Middle frontal gyrus (tissue), 1 donor: ENCODE measurements at regions not wholly inside any gene's neighbourhood (a gene's known extent, or its start where the extent isn't known, plus 50 kb on each side); places are given as distances from the start of the nearest gene placed in this dataset.
A peak's percentile ranks its signal among the peaks of the same experiment; 100 is the strongest.

Source experiments
- DNase-seq: peaks from one replicate; pipeline ENCODE4 v3.0.0-alpha.2; 2015; ENCODE audit warnings: low spot score; ENCODE audit errors: extremely low spot score

DNA sequence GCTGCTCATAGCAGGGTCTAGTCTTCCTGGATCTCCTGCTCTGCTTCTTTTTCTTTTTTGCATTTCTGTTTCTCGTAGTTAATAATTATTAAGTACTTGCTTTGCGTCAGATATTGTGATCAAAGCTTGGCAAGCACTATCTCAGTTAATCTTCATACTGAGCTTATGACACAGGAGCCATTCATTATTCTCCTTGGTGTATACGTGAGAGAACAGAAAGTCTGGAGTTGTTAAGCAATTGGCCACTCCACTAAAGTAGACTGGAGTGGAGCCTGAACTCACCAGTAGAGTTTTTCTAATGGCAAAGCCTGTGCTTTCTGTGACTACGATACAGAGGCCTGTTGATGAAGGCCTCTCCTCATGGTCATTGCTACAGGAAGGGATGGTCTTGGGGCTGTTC, 285.9 kb downstream of the RFC3 start:
- DNase-seq = no peak

DNA sequence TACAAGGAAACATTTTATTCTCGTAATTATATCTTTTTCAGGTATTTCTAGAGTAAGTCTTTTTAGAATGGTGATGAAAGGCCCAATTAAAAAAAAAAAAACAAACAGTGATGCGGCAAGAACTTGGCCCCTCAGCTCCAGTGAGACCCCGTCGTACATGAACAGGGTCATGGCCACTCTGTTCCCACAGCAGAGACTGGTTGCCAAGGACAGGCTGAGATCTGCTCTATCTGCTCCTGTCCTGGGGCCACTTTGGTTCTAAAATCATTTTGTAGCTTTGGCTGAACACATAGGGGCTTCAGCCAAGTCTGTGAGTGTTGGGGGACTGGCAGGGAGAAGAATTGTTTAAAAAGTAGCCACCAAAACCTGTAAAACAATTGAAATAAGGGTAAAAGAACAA, 286.9 kb downstream of the RFC3 start:
- DNase-seq = no peak

DNA sequence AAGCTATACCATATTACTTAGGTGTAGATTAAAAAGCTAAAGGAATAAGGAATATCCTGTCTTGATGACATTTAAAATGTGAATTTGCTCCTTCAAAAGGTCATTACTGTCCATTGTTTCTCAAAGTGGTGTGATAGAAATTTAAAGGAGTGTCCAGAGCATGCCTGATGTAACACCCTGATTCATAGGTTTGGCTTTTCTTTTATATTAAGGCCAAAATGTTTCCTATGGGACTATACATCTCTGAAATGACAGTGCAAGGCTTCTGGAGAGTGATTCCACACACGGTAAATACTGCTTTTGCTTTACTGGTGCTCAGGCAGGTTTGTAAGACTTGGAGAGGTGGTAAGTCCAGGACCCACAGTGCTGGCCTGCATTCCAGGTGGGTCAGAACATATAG, 289.9 kb downstream of the RFC3 start:
- DNase-seq = no peak

DNA sequence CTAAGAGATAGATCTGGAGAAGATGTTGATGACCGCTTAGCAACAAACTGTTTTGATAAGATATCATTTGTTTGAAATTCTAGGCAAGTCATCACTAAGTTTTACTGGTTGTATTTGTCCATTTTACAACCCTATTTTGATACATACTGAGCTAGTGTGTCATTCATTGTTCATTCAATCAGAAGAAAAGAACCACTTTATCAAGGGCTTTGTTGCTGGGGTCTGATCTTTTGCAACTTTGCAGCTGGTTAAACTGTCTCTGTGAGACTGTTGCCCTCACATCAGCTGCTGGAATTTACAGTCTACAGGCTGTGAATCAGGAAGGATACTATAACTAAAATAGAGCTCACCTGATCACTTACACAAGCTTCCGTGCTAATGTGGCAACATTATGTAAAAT, 290.5 kb downstream of the RFC3 start:
- no peak for DNase-seq

DNA sequence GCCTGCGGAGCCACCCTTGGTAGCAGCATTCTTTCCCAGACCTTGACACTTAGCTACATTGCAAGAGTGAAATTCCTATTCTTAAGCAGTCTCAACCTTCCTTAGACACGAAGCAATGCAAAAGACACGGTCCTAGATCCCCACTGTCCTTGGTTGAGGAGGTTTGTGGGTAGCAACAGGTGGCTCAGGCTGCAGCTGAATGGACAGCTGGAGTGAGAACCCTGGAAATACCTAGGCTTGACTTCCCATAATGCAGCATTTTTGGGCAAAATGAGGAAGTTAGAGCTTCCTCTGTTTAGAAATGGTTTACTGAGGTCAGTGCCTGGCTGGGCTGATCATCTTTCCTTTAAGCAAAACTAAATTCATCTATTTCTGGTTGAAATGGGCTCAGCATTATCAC, 296.6 kb downstream of the RFC3 start:
- DNase-seq = no peak

DNA sequence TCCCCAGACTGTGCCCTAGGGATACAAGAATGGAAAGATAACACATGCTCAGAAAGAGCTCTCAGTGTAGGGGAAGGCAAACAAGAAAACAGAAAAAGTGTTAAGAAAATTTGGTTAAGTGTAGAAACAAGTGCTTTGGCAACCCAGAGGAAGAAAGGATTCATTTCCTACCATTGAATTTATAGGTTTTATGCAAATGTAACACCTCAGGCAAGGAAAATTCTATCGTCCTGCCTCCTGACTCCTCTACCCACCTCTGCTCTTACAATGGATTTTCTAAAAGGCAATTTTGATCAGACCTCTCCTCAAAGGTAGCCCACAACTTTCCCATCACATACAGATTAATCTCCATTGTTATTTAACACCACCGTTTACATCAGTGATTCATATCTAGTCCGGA, 298.7 kb downstream of the RFC3 start:
- DNase-seq = no peak

DNA sequence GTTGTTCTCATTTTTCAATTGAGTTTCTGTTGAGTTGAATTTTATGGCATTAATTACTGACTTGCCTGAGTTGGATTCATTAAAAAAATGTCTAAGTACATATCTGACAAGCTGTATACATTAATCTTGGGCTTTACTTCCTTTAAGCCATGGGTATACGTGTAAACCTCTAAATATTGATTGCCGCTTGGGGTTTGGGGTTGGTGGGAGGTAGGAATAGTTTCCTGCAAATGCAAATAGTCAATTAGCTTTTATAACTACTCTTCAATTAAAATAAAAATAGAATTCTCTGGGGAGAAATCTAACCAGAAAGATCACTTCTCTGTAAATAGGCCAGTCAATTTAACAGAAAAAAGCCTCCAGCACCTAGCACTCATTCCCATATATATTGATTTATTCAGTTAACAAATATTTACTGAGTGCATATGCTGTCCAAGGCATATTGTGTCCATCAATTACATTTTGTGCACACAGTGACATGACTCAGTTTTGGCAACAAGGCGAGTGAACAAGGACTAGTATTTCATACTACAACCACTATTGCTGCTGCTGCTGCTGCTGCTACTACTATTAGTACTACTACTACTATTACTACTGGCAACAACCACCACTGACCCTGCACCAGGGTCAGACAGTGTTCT, 306.8 kb downstream of the RFC3 start:
- no peak for DNase-seq

DNA sequence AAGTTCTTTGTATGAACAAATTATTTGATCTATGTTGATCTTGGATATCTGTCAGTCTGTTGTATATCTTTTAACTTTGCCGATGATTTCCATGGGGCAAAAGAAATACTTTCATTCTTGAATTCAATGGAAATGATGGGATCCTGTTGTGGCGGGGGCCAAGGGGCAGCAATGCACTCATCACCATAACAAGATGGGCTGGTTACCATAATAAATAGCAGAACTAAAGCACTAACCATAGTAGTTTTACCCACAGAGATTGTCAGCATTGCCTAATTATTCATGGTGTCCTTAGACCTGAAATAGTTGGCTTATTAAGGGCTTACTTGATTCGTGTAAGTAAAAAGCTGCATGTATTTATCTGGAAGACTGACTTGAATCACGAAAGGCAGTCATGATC, 309.6 kb downstream of the RFC3 start:
- DNase-seq = no peak

DNA sequence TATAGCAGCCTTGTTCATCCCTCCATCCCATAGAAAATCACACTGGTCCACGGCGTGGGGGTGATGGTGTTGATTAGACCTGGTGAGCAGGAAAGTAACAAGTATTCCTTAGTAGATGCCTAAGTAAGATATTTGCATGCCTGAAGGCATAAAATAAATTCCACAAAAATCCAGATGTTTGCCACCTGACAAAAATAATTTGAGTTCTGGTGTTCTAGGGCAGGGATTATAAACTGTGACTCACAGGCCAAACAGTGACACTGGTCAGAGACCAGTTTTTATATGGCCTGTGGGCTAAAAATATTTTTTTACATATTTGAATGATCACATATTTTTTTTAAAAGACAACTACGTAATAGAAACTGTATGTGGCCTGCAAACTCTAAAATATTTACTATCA, 310.7 kb downstream of the RFC3 start:
- no peak for DNase-seq

DNA sequence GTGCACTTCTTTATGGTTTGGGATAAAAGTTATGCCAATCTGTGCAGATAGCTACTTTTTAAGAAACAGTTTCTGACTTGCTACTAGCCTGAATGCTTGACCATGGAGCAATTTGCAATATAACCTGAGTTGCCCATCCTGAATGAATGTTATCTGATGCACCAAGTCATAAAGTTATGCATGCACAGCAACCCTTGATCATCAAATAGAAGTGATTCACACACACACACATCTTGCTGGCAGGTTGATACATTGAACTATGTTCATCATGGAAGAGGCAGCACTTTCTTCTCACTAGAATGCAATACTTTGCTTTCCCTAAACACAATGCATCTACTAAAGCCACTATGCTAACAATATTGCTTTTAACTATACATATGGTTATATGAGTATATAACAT, 311.5 kb downstream of the RFC3 start:
- no peak for DNase-seq

DNA sequence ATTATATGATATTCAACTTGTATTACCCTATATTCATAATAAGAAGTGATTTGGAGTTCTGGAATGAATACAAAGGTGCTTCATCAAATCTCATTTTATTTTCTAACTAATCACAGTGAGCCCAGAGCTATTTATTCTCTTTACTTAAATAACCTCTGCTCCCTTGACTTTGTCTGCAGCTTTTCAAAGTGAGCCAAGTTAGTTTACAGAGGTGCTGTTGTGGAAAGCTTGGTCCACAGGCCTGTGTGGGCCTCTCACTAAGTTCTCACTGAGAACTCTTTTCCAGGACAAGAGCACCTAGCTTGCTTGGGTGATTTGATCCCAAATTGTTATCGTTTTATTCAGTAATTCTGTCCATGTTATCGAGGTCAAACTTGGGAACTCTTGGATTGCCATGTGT, 319.3 kb downstream of the RFC3 start:
- DNase-seq = no peak

DNA sequence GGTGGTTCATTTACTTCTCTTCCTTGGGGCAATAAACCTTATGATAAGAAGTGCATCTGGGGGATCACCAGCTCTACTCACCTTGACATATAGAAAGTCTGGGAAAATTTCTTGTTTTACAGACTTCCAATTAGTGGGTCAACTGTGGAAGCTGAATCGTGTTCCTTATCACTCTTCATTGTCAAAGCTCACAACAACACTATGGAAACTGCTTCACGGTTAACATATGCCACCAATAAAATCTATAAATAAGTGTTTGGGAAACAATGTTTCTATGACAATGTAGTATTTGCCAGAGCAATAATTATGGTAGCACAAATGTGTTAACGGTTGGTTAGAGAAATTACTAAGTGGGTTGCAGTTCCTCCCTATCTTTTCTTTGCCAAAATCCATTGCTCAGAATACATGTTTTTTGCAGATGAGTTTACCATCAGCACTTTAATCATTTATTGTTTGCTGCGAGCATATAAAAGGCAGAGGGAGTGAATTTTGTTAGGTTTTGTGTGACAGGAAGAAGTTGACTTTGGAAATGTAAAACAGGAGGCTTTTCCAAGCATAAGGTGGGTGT, 321.8 kb downstream of the RFC3 start:
- DNase-seq = no peak

DNA sequence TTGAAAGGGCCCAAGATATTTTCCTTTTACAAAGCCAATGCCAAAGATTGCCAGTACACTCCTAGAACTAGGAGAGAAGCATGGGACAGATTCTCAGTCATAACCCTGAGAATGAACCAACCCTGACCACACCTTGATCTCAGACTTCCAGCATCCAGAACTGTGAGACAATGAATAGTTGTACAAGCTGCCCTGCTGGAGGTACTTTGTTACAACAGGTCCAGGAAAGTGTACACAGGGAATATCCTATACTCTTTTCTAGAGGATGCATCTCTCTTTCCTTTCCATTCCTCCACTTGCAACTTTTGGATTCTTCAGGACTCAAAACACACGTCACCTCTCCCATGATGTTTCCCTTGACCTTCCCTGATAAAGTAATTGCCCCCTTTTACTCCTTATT, 325.7 kb downstream of the RFC3 start:
- DNase-seq = no peak

DNA sequence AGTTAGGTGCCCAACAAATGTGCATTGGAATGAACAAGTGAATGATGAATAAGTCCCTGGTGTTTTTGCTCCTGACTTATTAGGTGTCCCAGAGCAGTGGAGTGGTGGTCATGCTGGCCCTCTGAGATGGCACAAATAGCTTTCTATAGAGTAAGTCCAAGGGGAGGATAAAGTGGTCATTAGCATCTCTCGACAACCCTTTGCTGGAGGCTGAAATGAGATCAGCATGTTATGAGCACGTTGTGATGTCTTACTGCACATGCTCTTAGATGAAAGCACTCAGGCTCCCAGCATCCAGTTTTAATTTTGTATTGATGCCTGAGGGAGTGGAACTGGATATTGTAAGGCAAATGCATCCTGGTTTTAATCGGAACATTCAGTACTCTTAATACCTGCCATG, 326.2 kb downstream of the RFC3 start:
- DNase-seq = no peak

DNA sequence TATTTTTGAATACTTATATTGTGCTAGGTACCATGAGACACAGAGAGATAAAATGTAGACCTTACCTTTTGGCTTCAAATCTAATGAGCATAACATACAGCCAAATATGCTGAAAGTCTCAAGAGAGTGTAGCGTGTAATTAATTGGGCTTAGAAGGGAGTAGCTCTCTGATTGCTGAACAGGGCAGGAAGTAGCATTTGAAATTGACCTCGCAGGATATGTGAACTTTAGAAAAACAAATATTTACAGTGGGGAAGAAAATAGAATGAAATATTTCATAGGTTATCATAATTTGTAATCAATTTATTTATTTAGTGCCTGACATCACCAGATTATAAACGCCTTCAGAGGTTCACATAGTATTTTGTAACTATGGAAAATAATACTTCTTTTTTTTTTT, 327.1 kb downstream of the RFC3 start:
- no peak for DNase-seq

DNA sequence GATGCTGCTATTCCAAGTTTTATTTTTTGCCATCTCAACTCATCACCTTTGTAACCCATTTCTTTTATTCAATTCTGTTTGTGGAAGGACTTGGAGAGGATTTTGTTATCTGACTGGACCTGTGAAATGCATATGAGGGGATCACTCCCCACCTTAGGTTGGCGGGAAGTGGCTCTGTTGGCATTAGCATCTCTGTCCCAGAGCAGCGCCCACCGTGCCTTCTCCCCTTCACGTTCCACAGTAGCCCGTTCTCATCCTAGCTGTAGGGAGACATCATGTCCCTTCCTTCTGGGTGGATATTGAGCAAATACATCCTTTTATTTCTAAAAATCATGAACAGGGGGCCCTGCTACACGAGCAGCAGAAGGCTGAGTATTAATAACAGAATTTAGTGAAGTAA, 330.4 kb downstream of the RFC3 start:
- no peak for DNase-seq

DNA sequence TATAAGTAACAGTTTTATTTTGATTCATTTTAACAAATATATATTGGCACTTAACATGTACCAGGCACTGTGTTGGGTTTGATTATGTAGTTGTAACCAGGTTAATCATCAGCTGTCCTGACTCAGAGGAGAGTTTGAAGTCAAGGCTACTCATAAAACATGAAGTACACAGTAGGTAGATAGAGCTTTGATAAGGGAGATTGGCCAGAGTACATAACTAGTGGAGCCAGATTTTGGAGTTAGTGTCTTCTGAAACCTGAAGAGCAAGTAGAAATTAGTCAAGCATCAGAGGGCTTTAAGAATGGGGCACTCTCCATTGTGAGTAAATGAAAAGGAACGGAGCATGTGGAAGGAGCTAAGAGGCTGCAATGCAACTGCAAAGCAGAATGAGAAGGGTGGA, 333.9 kb downstream of the RFC3 start:
- DNase-seq = no peak

DNA sequence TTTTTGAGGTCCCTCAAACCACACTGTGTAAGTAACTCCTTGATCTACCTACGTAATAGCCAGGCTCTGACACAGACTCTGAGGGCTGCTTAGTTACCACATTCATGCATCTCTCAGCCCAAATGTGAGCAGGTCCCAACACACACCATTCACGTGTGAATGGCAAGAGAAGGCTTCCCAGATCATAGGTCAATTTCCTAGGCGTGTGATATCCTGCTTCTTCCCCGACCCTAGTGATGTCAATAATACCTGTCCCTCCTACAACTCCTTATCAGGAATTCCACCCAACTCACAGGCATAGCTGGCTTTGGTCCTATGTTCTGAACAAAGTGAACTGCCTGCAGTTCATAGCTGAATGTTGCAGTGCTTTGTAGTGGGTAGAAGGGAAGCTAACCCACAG, 334.5 kb downstream of the RFC3 start:
- no peak for DNase-seq

DNA sequence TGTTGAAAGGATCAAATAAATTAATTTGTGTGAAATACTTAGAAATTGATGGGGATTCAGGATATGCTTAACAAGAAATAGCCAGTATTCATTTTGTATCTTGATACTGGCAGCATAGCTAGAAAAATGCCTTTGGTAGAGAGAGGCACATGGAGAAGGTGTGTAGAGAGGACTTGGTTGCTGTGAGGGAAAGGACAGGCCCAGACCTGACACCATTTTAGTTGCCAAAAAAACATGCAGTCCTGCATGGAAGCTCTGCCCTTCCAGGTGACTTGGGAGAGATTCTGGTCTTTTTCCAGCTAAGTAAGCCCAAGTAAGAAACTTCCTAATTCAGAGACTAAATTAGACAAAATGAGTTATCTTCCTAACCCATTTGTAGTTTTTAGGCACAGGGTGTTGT, 335.0 kb downstream of the RFC3 start:
- no peak for DNase-seq

DNA sequence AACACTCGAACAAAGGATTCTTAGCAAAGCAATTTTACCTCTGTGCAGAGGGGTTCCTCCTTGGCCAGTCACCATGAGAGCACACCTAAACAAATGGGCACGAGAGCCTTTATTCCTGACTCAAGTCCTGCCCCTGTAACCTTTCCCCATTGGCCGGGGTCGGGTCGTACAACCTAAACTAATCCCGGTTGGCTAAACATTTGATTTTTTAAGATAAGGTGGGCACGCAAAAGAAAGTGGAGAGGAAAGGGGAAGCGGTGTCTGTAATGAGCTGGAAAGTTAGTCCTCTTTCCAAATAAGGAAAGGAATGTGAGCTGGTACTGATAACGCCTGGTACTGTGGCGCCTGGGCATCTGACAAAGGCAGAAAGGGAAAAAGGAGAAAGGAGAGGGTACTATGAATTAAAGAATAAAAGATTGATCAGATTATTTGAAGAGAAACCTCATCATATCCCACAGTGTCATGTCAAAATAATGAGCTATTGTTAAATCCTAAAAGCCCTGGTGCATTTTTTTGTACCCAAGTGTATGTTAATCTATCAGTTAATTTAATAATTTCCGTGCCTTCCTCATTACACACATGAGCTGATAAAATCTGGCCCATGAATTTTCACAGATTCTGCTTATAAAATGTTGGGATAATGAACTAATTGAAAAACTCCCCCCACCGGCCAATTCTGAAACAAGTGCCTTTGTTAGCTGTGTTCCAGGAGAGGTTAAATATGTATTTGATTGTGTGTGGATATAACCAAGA, 335.7 kb downstream of the RFC3 start:
- no peak for DNase-seq

DNA sequence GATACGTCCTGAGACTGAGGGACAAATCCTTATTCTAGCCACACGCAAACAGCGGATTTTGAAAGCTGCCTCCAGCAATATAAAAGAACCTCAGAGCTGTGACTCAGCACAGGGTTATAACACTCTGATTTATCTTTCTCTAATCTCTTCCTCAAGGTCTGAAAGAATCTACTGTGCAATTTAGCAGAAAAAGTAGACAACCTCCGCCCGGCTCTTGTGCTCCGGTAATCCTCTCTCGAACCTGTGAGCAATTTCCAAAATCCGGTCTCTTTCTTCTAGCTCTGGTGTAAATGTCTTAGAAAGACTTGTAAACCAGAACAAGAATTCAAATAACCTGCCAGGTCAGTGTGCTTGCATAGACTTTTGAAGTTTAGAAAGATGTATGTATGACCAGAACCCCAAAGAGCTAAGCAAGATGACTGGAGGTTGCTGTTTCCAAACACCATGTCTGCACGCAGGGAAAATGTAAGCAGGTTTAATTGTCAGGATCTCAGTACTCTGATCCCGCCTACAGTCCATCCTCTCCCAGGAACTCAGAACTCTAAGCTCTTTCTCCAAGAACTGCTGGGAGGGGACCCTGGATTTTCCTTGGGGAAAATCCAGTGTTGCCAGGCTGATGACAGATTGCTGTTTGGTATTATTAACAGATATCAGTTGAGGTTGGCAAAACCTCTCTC, 338.1 kb downstream of the RFC3 start:
- no peak for DNase-seq

DNA sequence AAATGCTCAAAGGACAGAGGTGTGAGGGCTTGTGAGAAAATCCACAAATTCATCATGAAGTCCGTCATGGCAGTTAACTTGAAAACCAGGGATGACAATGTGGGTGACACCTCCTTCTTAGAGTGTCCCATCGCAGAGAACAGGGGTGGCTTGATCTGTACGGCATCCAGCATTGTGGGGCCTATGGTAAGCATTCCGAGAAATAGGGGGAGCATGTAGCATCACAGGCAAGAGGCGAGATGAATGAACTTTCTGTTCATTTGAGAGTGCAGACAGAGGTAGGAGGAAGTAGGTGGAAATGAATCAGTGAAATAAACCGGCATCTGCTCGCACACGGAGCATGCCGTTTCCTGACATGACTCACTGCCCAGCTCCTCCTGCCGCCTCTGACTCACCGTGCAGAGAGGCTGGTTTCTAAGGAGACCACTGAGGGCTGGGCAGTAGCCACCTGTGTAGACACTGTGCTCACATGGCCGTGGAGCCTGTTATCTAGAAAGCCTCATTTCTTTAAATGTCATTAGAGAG, 339.0 kb downstream of the RFC3 start:
- DNase-seq = peak; percentile 39
